AG04449 (cell line): ENCODE measurements at regions not wholly inside any gene's neighbourhood (a gene's known extent, or its start where the extent isn't known, plus 50 kb on each side); places are given as distances from the start of the nearest gene placed in this dataset.

ENCODE experiments used
- CTCF ChIA-PET: fragments of 350-600 bp; formaldehyde crosslinking; extraction: SDS; loops from one replicate; lab custom pipeline; 2021; ENCODE audit warnings: antibody characterized with exemption; lab: Yijun Ruan, JAX
- POLR2A ChIA-PET: fragments of 400-600, 350-600 bp; formaldehyde crosslinking; extraction: SDS; loops from one replicate; lab custom pipeline; 2020; ENCODE audit warnings: antibody characterized with exemption, inconsistent platforms; lab: Yijun Ruan, JAX
- DNase-seq: peaks from one replicate; pipeline ENCODE4 v3.0.0-alpha.2; 2010; ENCODE audit warnings: low read depth, low spot score
- H3K4me3 ChIP-seq: 2 replicates; pipeline ENCODE4 v1.5.1; 2011; ENCODE audit warnings: low read depth, mild to moderate bottlenecking, control low read depth, low read length
- CTCF ChIP-seq: IDR thresholded peaks from one replicate; pipeline ENCODE4 v1.5.1; 2011; ENCODE audit warnings: mild to moderate bottlenecking, moderate library complexity, low read length, control low read depth, inconsistent platforms; ENCODE audit not compliant: insufficient read depth; ENCODE audit errors: missing control alignments

GRCh38 chr22:49119551-49119952, 708.1 kb downstream of the BRD1 start:
- POLR2A ChIA-PET, result no interaction called here
- CTCF ChIA-PET, result no interaction called here
- TF ChIP-seq CTCF, result no peak
- no peak overlapping the region for H3K4me3 ChIP-seq
- DNase-seq, result no peak

DNA sequence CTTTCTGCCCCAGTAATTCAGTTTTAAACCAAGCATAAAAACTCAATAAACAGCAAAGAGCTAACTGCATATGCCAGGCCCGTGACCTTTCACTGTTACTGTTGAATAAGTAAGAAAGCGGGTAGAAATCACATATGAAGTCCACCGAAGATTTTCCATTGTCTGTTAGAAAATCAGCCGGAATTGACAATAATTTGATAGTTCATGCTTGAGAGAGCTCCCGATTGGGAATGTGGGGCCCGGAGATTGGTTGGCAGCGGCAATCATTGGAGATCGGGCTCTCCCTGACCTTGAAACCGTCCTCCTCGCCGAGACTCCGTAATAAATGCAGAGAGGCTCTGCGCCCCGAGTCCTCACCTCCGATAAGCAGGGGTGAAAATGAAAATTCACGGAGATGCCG, 709.6 kb downstream of the BRD1 start:
- CTCF ChIA-PET, result no interaction called here

DNA sequence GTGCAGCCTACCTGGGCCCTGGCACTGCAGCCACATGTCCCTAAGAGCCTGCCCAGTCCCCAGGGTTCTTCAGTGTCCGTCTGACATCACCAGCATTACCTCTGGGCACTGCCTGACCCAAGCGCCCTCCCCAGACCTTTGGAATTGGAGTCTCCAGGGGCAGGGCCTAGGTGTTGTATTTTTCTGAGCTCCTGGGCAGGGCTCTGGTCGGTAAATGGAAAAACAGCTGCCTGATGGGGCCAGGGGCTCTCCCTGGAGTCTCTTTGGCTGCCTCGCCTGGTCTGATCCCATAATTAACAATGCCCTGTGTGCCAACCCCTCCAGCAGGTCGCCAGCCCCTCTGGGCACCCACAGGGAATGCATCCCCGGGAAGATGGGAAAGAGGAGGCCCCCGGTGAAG, 710.2 kb downstream of the BRD1 start:
- TF ChIP-seq CTCF, result no peak
- ChIA-PET CTCF (no interaction called here), POLR2A (no interaction called here)
- H3K4me3 ChIP-seq, result no peak overlapping the region
- DNase-seq, result no peak

More for the DNA sequence above, 709.6 kb downstream of the BRD1 start:
- no peak for TF ChIP-seq CTCF
- POLR2A ChIA-PET, result no interaction called here
- DNase-seq, result no peak
- no peak overlapping the region for H3K4me3 ChIP-seq

DNA sequence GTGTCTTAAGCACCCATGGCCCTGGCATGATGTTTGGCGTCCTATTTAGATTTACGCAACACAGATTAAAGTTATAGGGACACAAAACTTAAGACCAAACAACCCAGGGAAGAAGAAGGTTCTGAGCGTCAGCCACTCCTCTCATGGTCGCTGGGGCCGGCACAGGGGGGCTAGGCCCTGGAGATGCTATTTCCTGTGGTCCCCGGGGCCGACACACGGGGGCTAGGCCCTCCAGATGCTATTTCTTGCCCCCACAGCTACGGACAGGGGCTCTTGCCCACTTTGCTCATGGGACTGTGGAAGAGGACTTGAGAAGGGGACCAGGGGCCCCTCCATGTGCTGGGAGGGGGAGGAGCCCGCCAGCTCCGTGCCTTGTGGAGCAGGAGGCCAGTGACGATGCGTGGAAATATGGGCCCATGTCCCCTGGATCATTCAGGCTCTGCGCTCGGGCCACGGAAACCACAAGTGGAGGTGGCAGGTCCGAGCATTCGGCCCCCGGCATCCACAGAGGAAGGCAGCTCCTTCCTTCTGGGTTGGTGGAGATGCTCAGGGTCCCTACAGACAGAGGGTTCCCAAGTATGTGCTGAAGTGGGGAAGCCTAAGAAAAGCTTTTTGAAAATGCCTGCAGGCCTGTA, 711.1 kb downstream of the BRD1 start:
- no peak for TF ChIP-seq CTCF
- ChIA-PET CTCF (no interaction called here), POLR2A (no interaction called here)
- no peak for DNase-seq
- no peak overlapping the region for H3K4me3 ChIP-seq

GRCh38 chr22:49116021-49116420, 711.7 kb downstream of the BRD1 start:
- ChIA-PET POLR2A (no interaction called here), CTCF (no interaction called here)
- DNase-seq, result no peak
- no peak for TF ChIP-seq CTCF
- no peak overlapping the region for H3K4me3 ChIP-seq

DNA sequence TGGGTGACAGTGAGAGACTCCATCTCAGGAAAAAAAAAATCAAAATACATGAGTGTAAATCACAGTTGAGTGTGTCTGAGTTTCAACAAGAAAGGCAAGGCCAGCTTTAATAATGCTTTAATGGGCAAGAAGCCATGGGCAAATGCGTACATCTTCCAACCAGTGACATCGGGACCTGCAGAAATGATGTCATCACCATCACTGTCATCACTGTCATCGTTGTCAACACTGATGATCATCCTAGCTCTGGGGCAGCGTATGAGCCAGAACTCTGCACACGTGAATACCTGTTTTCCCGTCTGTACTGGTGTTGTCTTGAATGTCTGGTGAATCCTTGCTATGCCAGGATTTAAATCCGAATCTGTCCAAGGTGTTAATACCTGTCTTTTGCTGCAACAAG, 712.5 kb downstream of the BRD1 start:
- H3K4me3 ChIP-seq, result no peak overlapping the region
- no peak for TF ChIP-seq CTCF
- ChIA-PET POLR2A (no interaction called here), CTCF (no interaction called here)
- no peak for DNase-seq
